ENCODE measurements at regions not wholly inside any gene's neighbourhood (a gene's known extent, or its start where the extent isn't known, plus 50 kb on each side); places are given as distances from the start of the nearest gene placed in this dataset.

DNA sequence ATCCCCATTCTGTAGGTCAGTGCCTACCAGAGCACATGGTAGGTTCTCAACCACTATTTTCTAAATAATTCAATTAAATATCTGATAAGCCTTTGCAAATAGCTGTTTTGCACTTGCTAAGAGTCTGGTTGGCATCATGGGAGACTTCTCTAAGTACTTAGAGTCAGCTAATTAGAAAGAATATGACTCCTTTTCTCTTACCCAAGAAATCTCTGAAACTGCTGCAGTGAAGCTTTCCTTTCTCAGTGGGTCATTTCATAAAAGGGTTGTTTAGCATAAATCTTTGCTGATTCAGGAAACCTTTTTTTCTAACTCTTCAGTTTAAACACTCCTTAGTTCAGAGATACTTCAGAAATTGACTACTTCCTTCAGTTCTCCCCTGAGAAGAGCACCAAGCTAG lies 438.9 kb downstream of the ADRA2A start:
- DNase-seq (ENCODE audit: low spot score): no peak

DNA sequence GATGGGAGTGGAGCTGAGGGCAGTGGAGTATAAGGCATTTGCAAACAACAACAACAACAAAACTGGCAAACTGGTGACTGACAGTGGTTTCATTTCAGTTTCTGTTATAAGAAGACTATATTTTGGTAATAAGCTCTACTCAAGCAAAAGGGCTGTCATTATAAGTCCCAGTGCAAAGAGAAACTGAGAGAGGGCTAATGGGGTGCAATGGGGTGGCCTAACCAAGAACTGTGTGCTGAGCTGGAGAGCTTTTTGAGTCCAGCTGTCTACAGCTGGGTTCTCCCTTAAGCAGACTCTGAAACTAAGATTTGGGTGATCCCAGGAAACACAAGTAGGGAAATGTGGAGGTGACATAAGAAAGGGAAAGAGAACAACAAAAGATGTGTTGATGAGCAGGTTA lies 439.3 kb downstream of the ADRA2A start:
- no peak for DNase-seq (ENCODE audit: low spot score)

DNA sequence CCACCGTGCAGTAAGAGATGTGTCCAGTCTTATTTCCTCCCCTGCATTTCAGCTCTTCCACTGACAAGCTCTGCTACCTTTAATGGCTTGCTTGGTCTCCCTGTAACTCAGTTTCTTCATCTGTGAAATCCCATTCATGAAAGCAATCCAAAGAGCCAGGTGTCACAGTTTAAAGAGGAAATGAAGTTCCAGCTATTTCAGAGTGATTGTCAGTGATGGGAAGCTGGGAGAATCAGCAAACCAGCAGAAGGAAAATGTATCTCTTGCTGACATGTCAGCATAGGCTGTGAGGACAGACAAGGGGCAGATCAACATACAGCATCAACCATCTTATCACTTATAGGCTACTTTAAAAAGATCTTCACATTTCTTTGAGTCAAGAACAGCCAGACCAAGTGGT lies 445.3 kb downstream of the ADRA2A start:
- DNase-seq (ENCODE audit: low spot score): no peak

DNA sequence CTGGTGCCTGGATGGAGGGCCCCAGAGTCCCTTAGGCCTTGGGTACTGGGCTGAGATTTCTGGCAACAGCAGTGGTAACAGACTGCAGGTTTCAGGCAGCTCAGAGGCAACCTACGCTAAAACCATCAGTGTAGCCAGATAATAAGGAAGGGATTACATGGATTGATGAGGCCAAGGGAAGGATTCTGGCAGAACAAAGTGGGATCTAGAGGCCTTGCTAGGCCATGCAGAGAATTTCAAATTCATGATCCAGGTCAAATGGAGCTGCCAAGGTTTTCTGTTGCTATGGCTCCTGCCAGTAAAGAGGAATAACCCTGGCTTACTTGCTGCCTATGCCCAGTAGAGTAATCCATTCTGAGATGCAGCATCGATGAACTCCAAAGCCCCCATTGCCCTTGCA lies 445.7 kb downstream of the ADRA2A start:
- no peak for DNase-seq (ENCODE audit: low spot score)

DNA sequence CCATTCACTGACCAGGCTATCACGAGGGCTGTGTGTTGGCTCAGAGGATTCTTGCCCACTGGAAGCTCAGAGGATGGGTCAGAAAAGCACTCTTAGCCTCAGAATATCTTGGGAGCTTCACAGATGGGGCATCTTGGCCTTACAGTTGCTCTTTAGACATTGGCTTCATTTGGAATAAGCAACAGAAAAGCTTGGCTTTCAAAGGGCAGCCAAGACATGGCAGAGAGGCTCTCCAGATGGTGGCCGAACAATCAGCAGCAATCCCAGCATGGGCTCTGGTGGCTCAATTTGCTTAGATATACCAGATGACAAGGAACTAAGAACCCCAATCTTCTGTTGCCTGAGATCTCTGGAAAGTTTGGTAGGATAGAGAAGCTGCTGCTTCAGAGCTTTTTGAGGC lies 446.2 kb downstream of the ADRA2A start:
- DNase-seq (ENCODE audit: low spot score): no peak

DNA sequence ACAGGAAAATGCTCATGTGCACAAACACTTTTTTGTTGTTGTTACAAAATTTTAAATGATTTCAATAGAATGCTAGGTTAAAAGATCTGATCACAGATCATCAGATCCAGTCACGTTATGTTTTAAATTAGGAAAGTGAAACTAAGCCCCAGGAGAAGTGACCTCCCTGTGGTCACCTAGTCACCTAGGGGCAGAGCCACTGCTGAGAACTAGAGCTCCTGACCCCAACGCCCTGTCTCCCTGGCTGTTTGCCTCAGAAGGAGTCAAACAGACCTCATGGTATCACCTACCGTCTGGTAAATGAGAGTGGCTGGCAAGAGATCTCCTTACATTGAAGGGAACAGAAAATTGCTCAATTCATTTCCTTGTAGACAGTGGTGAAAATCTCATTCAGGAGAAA lies 447.3 kb downstream of the ADRA2A start:
- no peak for DNase-seq (ENCODE audit: low spot score)

DNA sequence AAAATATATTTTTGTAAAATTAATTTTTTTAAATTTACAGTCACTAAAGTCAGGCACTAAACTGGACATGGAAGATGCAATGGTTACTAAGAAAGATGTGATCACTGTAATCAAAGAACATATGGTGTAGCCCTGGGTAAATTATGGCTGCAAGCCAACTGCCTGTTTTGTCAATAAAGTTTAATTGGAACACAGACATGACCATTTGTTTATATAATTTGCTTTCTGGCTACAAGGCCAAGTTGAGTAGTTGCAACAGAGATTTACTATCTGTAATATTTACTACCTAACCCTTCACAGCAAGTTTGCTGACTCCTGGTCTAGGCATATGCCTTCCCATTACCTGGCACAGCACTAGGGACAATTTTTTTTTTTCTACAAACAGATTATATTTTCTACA lies 448.9 kb downstream of the ADRA2A start:
- no peak for DNase-seq (ENCODE audit: low spot score)

DNA sequence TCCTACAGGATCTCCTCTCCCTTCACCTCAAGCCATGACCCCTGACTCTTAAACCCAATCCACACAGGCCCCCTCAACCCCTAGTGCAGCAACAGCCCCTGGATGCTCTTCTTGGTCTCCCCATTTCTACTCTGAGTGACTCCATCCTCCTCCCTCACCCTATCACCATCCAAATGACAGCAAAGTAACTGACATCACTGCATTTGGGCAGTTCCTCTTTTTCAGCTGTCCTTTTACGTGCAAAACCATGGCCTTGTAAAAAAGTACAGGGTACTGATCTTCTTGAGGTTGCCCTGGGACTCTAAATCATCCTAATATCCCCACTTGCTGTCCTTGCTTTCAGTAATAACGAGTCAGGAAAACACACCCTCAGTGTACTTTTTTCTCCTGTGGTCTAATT lies 454.9 kb downstream of the ADRA2A start:
- DNase-seq (ENCODE audit: low spot score): no peak

DNA sequence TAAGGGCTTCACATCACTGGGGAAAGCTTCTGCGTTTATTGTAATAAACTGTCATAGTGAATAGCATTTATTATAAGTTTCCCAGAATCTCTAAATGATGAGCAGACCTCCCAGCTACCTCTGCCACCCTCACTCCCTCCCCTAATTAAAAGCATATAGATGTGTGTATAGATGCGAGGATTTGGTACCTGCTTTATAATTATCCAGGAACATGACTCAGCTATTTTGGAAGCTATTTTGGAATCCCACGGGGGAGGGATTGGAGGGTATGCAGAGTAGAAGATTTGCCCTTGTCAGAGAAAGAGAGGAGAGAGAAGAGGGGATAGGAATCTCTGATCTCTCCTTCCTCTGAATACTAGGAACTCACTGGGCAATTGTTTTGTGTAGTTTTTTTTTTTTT lies 455.3 kb downstream of the ADRA2A start:
- DNase-seq (ENCODE audit: low spot score): no peak

DNA sequence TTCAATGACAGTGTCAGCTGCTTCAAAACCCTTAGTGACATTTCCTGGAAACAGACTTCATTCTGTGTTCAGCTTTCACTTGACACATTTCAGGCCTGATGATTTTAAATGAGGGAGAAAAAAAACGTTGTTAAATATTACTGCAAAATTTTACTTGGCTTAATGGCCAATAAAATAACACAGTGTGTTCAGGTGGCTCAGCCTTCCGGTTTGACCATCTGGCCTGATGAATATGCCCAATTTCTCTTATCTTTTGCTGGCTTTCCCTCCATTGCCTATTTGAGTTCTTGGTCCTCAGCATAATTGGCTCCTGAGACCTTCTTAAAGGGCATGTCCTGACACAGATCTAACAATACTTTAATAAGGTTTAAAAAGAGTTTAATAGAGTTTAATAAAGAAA lies 462.4 kb downstream of the ADRA2A start:
- DNase-seq (ENCODE audit: low spot score): no peak

DNA sequence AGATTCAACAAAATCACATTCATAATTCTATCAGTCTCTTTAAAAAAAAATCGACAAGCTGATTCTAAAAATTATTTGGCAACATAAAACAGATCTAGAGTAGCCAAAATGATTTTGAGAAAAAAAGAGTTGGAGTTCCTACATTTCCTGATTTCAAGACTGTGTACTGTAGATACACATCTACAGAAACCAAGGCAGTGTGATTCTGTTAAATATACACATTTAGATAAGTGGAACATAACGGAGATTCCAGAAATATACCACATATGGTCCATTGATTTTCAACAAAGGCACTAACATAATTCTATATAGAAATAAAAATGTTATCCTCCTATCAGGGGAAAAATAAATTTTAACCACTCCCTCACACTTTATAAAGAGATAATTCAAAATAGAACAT lies 467.0 kb downstream of the ADRA2A start:
- no peak for DNase-seq (ENCODE audit: low spot score)

DNA sequence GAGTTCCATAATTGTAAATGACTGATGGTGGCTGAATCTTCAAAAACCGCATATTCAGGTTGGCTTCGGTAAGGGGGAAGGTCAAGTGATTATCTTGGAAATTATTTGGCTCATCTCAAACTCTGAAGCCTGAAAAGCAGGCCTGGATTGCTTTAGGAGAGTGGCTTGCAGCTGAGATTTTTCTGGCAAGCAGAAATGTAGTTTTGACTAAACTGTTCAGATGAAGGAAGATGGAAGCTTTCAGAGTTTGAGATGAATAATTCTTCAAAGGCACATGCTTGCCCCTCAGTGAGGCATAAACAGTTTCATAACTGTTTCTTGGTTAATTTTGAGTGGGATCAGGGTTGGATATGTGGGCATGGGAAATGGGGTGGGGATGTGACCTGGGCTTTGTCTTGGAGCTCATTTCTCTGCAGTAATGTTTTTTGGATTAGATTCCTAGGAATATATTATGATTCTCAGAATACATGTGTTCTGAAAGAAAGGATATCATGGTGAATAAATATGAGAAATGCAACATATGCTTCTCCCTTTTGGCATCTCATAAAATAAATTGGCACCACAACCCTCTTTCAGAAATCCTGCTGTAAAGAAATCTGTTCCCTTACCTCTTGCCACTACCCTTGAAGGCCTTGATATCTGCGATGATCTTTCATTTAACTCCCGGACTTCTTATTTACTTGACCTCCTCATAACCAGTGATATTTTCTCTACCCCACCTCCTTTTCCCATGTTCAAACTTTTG lies 469.2 kb downstream of the ADRA2A start:
- DNase-seq (ENCODE audit: low spot score): no peak

DNA sequence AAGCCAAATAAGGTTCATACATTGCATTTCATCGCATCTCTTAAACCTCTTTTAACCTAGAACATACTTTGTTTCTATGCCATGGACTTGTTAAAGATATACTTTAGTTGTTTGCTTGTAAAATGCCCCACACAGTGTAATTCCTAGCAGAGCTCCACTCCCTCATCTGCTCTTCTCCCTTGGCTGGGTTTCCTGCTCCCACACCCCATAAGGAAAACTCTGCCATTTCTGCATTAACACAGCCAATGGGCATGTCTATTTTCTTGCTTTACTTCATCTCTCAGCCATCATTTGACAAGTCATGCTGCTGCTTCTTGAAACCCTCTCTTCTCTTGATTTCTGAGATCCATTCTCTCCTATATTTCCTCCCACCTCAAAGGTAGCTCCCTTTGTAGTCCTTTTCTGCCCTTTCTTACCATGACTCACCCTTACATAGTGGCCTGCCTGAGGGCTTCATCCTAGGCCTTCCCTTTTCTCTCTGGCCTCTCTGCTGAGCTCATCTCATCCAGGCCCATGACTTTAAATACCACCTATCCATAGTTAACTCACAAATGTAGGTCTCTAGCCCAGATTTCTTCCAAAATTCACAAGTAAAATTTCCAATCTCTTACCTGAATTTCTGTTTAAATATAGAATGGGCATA lies 471.4 kb downstream of the ADRA2A start:
- no peak for DNase-seq (ENCODE audit: low spot score)

DNA sequence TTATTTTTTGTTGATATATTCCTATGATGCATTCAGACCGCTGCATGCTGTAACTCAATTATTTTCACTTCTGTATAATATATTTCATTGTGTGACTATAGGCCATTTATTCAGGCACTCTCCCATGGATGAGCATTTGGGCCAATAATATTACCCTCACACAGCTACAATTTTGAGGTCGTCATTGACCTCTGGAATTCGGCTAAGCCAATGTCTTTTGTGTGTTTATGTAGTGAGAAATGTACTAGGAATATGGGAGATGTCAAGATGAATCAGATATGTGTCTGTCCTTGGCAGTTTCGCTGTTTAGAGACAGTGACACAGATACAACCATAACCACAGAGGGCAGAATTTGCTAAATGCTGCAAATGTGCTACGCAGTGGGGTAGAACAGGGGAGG lies 474.2 kb downstream of the ADRA2A start:
- no peak for DNase-seq (ENCODE audit: low spot score)

DNA sequence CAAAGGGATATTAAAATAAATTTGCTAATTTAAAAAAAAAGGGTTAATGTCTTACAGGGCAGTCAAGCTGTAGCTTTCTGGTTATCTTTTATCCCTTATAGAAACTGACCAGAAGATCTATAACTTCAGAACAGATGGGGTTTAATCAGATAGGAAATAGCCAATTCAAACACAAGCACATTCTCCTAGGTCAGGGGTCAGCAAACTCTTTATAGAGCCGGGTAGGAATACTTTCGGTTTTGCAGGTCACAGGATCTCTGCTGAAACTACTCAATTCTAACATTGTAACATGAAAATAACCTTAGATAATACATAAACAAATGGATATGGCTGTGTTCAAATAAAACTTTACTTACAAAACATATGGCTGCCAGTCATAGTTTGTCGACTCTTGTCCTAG lies 479.8 kb downstream of the ADRA2A start:
- DNase-seq (ENCODE audit: low spot score): no peak

DNA sequence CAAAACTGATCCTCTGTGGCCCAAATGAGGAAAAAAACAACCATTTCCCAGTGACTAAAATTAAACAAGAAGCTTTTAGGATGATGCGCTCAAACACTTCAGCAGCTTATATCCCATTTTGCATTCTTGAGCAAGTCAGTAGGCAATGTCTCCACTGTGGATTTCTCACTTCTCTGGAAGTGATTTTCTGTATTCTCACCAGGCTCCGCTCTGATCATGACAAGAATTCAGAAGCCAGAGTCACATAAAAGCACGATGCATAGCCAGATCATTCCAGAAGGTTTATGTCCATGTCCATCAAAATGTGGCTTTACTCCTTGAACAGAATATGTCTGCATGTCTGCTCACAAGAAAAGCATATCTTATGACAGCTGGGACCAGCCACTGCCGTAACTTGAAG lies 481.4 kb downstream of the ADRA2A start:
- DNase-seq (ENCODE audit: low spot score): no peak

DNA sequence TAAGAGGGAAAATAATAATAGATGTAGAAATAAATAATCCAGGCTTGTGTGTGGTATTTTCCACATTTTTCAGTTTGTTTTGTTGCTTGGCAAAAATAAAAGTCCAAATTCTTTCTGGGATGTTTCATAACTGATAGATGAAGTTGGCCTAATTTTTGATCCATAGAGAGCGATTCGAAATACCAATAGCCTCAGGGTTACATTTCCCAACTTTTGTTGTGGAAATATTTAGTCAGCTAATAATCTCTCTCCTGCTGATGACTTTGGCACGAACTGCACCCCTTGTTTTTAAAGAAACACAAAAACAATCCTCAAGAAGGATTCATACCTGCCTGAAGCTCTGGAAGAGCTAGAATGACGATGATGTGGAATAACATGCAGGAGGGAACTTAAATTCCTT lies 483.2 kb downstream of the ADRA2A start:
- DNase-seq (ENCODE audit: low spot score): no peak

DNA sequence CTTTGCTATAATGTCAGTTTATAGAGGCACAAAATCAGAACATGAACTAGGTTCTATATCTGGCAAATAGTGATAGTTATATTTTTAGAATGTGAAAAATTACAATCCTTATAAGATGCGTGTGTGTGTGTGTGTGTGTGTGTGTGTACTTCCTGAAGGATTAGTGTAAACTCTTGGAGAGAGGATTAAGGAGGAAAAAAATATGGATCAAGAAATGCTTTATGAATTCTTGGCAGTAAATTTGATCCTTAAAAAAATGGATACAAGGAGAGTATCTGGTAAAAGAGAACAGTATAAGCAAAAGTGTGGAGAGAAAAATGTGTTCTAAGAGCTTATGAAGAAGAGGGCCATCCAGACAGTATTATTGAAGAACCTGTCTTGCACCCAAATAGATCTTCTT lies 484.3 kb downstream of the ADRA2A start:
- DNase-seq (ENCODE audit: low spot score): no peak

DNA sequence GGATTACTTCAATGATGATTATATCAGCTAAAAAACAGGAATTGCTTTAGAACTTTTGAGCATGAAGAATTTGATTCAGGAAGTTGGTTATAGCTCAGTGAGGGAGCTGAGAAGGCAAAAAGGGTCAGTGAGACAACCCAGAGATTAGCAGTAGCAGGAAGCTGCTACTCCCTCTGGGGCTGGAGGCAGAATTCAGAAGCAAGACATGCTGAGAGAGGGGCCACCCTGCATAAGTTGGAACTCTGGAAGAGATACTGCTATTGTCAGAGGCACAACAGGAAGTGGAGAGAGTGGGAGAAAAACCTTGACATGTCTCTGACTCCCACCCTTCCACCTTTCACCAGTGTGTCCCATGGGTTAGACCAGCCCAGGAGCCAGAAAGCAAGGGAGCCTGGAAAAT lies 488.7 kb downstream of the ADRA2A start:
- no peak for DNase-seq (ENCODE audit: low spot score)

DNA sequence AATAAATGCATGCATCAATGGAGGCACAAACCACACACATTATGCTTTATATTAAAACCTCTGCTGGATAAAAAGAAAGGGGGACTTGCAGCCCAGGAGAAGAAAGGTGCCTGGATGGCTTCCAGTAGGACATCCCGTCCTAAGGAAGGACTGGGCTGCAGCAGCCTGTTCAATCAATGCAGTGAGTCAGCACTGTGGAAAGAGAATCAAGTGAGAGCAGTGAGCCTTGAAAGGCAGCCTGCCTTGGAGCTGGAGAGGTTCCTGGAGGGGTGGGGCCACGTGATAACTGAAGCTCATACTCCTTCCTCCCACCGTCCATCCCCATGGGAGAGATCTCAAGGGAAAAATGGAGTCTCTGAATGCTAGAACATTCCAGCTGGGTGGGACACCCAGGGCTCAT lies 501.2 kb downstream of the ADRA2A start:
- DNase-seq (ENCODE audit: low spot score): no peak

DNA sequence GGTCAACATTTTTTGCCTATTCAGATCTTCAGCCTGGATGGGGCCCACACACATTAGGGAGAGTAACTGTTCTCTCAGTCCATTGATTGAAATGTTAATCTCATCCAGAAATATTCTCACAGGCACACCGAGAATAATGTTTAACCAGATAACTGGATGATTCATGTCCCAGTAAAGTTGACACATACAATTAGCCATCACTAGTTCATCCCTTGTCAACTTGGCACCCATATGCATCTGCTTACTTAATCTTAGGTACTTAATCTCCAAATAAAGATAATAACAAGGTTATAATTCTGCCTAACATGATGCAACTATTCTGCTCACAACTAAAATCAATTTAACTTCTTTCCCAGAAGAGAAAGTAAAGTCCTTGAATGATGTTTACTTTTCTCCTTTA lies 502.6 kb downstream of the ADRA2A start:
- no peak for DNase-seq (ENCODE audit: low spot score)

DNA sequence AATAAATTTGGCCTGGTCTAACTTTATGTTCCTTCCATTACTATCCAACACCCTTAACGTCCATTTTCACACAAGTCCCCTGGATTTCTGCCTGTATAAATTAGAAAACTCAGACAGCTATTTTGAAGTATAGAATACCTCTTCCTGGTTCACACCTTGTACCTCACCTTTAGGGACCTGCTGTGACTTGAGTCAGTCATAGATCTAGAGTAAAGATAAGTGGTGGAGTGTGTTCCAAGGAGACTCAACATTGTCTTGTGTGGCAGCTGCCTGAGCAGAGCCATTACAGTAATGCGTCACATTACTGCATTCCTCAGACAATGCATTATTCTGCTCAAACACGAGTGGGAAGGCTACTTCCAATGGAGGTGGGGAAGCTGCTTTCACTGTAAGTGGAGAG lies 513.9 kb downstream of the ADRA2A start:
- no peak for DNase-seq (ENCODE audit: low spot score)

DNA sequence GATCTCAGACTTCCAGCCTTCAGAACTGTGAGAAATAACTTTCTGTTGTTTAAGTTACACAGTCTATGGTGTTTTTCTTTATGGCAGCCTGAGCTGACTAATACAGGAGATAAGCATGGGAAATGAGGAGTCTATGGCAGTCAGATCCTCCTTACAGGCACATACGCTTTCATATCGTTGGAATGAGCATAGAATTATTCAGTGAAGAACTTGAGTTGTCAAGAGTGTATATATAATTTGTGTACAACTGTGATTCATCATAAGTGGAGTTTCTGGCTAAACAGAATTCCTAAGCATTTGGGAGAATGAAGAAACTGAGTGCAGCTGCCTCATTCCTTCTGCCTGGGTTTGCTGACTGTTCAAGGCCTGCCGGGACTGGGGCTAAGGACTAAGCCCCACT lies 516.7 kb downstream of the ADRA2A start:
- no peak for DNase-seq (ENCODE audit: low spot score)

DNA sequence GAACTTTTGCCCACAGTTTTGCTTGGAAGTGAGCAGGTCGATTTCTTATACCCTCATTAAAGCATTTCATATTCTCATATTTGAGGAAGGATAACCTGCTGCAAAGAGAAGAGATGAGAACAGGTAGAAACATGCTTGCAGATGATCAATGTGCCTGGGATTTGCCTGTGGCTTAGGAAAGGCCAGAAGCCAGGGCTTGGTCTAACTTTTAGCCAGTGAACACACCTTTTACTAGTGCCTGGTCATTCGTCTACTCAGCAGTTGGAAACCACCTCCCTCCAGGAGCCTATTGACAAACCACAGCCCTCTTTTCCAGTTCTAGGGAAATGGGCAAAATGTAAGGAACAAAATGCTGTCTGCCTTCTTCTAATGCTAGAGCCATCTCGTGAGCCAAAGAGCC lies 518.3 kb downstream of the ADRA2A start:
- no peak for DNase-seq (ENCODE audit: low spot score)

Data from NAMALWA (cell line).